ENCODE measurements at regions not wholly inside any gene's neighbourhood (a gene's known extent, or its start where the extent isn't known, plus 50 kb on each side); places are given as distances from the start of the nearest gene placed in this dataset.

GRCh38 chrX:145727476-145727875 lies 90.2 kb upstream of the SLITRK2 start:
- no peak overlapping the region for H3K9ac ChIP-seq (ENCODE audit: low read depth, low read length)
- no peak overlapping the region for H2AFZ ChIP-seq (replicated peaks; ENCODE audit: low read length, poor library complexity)
- H2AK9ac ChIP-seq (replicated peaks; ENCODE audit: low read depth, low read length, poor library complexity), result no peak overlapping the region
- H2AK5ac ChIP-seq (ENCODE audit: low read depth, low read length), result no peak overlapping the region
- CTCF ChIA-PET, result no interaction called here
- dilution Hi-C loops (cut with HindIII; ENCODE audit: low sequenced_read_pairs, unreplicated experiment) (no loop called here), intact Hi-C loops (cut with micrococcal nuclease) (no loop called here), in situ Hi-C loops (cut with MboI; ENCODE audit: low sequenced_read_pairs) (no loop called here)
- H4K91ac ChIP-seq (ENCODE audit: insufficient read depth, low read depth, low read length), result no peak overlapping the region
- H3K18ac ChIP-seq (ENCODE audit: low read depth, low read length), result no peak overlapping the region
- H3K9me1 ChIP-seq (ENCODE audit: insufficient read depth, low read length), result no peaks in the 10 kb centered on the region
- H2BK15ac ChIP-seq (ENCODE audit: low read depth, low read length), result no peak overlapping the region
- no peaks in the 10 kb centered on the region for H4K20me1 ChIP-seq (ENCODE audit: insufficient read depth, low read length)
- no CpG with 5 or more reads among the region's 5 CpGs for WGBS, 2 experiments (ENCODE audit: extremely low coverage in 2 of 2, insufficient read length in 1 of 2)
- no peak overlapping the region for H4K5ac ChIP-seq (ENCODE audit: low read depth, low read length)
- H3K4me2 ChIP-seq (ENCODE audit: low read depth, low read length), result no peak overlapping the region
- BruUV-seq (replicated peaks), result no TSS peak
- no peak overlapping the region for H3K14ac ChIP-seq (replicated peaks; ENCODE audit: low read depth, low read length)
- no peak overlapping the region for H2BK5ac ChIP-seq (ENCODE audit: low read depth, low read length, poor library complexity, severe bottlenecking)
- H4K8ac ChIP-seq (ENCODE audit: low read depth in 2 of 2, low read length in 2 of 2), result no peak overlapping the region
- no peaks in the 10 kb centered on the region for H3K79me1 ChIP-seq (ENCODE audit: low read depth in 1 of 2, low read length in 2 of 2)
- H3K4me1 ChIP-seq (ENCODE audit: control insufficient read depth, insufficient read depth, low read length), result no peaks in the 10 kb centered on the region
- no peak overlapping the region for H3K23ac ChIP-seq (ENCODE audit: low read depth, low read length)
- DNase-seq (no peak), ATAC-seq (ENCODE audit: low read depth) (no peak)
- H2BK20ac ChIP-seq (ENCODE audit: low read depth, low read length), result no peak overlapping the region
- no peaks in the 10 kb centered on the region for H3K27me3 ChIP-seq (ENCODE audit: control insufficient read depth, insufficient read depth, low read length)
- H3K27ac ChIP-seq (ENCODE audit: insufficient read depth, low read length), result no peak overlapping the region
- no peak for TF ChIP-seq RCOR1 (IDR thresholded peaks at IDR 0.05; ENCODE audit: insufficient replicate concordance, low read length)
- no peak for TF ChIP-seq USF2 (IDR thresholded peaks at IDR 0.05; ENCODE audit: low read depth, low read length)
- TF ChIP-seq CTCF (conservative IDR thresholded peaks at IDR 0.05; ENCODE audit: low read depth, low read length), result no peak
- no peak for TF ChIP-seq RFX5 (IDR thresholded peaks at IDR 0.05; ENCODE audit: low read depth, low read length)
- TF ChIP-seq POLR2A (IDR thresholded peaks at IDR 0.05; ENCODE audit: low read depth, low read length), result no peak
- no peak for TF ChIP-seq CEBPB (IDR thresholded peaks at IDR 0.05; ENCODE audit: low read depth, low read length)
- TF ChIP-seq RAD21 (IDR thresholded peaks at IDR 0.05; ENCODE audit: low read length), result no peak
- TF ChIP-seq SMC3 (IDR thresholded peaks at IDR 0.05; ENCODE audit: low read depth, low read length), result no peak
- no peak for TF ChIP-seq MXI1 (IDR thresholded peaks at IDR 0.05; ENCODE audit: borderline replicate concordance, low read depth, low read length)
- POLR2A ChIA-PET (ENCODE audit: unreplicated experiment), result no interaction called here
- peaks cover 7% of the 10 kb centered on the region for H3K9me3 ChIP-seq (ENCODE audit: control insufficient read depth, insufficient read depth, low read length)
- H3K36me3 ChIP-seq (ENCODE audit: control insufficient read depth, insufficient read depth, low read length), result no peaks in the 10 kb centered on the region
- no peak overlapping the region for H2BK120ac ChIP-seq (ENCODE audit: low read depth, low read length)
- H3K56ac ChIP-seq (ENCODE audit: extremely low read depth, insufficient read depth, low read length), result no peak overlapping the region
- H3K4me3 ChIP-seq (ENCODE audit: insufficient read depth, low read depth, low read length), result no peak overlapping the region
- no peak overlapping the region for H3K4ac ChIP-seq (ENCODE audit: low read depth, low read length)

Measured in IMR-90 (cell line).